ENCODE measurements at regions not wholly inside any gene's neighbourhood (a gene's known extent, or its start where the extent isn't known, plus 50 kb on each side); places are given as distances from the start of the nearest gene placed in this dataset.

GRCh38 chrX:40513835-40514234 lies 66.9 kb upstream of the ATP6AP2 start:
- H3K4me3 ChIP-seq (ENCODE audit: low read length): no peak overlapping the region
- TF ChIP-seq, protein P1, sequence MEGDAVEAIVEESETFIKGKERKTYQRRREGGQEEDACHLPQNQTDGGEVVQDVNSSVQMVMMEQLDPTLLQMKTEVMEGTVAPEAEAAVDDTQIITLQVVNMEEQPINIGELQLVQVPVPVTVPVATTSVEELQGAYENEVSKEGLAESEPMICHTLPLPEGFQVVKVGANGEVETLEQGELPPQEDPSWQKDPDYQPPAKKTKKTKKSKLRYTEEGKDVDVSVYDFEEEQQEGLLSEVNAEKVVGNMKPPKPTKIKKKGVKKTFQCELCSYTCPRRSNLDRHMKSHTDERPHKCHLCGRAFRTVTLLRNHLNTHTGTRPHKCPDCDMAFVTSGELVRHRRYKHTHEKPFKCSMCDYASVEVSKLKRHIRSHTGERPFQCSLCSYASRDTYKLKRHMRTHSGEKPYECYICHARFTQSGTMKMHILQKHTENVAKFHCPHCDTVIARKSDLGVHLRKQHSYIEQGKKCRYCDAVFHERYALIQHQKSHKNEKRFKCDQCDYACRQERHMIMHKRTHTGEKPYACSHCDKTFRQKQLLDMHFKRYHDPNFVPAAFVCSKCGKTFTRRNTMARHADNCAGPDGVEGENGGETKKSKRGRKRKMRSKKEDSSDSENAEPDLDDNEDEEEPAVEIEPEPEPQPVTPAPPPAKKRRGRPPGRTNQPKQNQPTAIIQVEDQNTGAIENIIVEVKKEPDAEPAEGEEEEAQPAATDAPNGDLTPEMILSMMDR (conservative IDR thresholded peaks at IDR 0.05; ENCODE audit: low read length): no peak
- no peak for DNase-seq (ENCODE audit: low read depth)

- TF ChIP-seq, protein P1 (conservative IDR thresholded peaks at IDR 0.05; ENCODE audit: low read length): no peak
- H3K4me3 ChIP-seq (ENCODE audit: low read length): no peak overlapping the region
- no peak for DNase-seq (ENCODE audit: low read depth)
These were observed 67.8 kb upstream of the ATP6AP2 start for GRCh38 chrX:40513012-40513411.

DNA sequence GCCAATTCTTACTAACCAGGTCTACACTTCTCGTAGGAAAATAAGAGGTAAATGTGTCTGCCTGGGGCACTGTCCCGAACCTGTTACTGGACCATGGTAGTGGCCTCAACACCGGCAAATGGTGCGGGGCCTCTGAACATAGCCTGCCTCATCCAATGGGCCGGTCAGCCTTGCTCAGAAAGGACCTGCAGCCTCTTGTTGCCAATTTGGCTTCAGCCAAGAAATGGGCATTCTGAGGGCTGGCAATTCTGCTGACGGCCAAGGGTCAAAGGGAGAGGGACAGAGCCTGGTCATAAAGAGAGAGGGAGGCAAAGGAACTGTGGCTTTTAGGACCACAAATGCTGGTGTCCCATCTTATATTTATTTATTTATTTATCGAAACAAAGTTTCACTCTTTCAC lies 69.5 kb upstream of the ATP6AP2 start:
- no peak overlapping the region for H3K4me3 ChIP-seq (ENCODE audit: low read length)
- TF ChIP-seq, protein P1 (conservative IDR thresholded peaks at IDR 0.05; ENCODE audit: low read length): no peak
- DNase-seq (ENCODE audit: low read depth): no peak

GRCh38 chrX:40508560-40508959 lies 72.2 kb upstream of the ATP6AP2 start:
- TF ChIP-seq, protein P1 (conservative IDR thresholded peaks at IDR 0.05; ENCODE audit: low read length): no peak
- no peak overlapping the region for H3K4me3 ChIP-seq (ENCODE audit: low read length)
- DNase-seq (ENCODE audit: low read depth): peak; percentile 3

GRCh38 chrX:40506201-40506985 lies 74.4 kb upstream of the ATP6AP2 start:
- DNase-seq (ENCODE audit: low read depth): peak; percentile 72
- no peak overlapping the region for H3K4me3 ChIP-seq (ENCODE audit: low read length)
- TF ChIP-seq, protein P1 (conservative IDR thresholded peaks at IDR 0.05; ENCODE audit: low read length): no peak

DNA sequence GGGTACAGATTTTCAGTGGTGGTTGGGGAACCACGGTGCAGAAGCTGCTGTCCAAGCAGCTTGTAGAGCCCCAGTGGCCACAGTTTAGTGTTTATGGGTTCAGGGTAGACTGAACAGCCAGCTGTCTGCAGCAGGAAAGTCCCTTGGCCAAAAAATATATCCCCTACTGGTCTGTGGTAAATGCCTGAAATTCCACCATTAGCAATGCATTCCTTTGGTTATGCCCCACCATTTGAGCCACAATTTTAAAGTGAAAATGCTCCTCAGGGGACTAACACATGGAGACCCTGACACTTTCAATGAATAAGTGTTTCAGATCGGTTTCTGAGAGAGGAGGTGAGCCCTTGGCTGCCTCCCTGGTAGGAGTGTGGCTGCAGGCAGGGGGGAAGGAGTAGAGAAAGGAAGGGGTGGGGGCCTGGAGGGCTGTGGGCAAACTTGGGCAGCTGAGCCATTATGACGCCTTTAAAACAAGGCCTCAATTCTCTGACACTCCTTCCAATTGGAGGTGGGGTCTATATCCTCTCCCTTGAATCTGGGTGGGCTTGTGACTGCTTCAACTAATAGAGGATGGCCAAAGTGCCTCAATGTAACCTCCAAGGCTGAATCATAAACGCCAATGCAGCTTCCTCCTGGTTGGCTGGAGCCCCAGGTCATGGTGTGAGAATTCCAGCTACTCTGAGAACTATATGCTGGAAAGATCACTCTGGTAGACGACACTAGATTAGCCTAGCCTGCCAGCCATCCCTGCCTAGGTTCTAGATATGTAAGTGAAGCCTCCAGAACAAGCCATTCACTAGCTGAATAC lies 75.8 kb upstream of the ATP6AP2 start:
- no peak overlapping the region for H3K4me3 ChIP-seq (ENCODE audit: low read length)
- TF ChIP-seq, protein P1 (conservative IDR thresholded peaks at IDR 0.05; ENCODE audit: low read length): no peak
- DNase-seq (ENCODE audit: low read depth): peak; percentile 89

Data from AG10803 (cell line).